CD1c-positive myeloid dendritic cell (primary cell): ENCODE measurements at regions not wholly inside any gene's neighbourhood (a gene's known extent, or its start where the extent isn't known, plus 50 kb on each side); places are given as distances from the start of the nearest gene placed in this dataset.
"Not testable (repeated sequence)": the region's sequence is repeated elsewhere in the genome, so short reads cannot be mapped to it uniquely, and the experiment has no call there.

Experiments used
- DNase-seq: peaks from one replicate; pipeline ENCODE4 v3.0.0-alpha.2; 2016; ENCODE audit errors: extremely low spot score

- DNase-seq, result no peak
These were observed 149.3 kb downstream of the TGFB2 start for GRCh38 chr1:218494449-218494852.

GRCh38 chr1:218495931-218496330 lies 150.8 kb downstream of the TGFB2 start:
- DNase-seq, result no peak

- DNase-seq, result no peak
These were observed 151.4 kb downstream of the TGFB2 start for GRCh38 chr1:218496561-218496960.

GRCh38 chr1:218498056-218498938 lies 153.2 kb downstream of the TGFB2 start:
- no peak for DNase-seq

GRCh38 chr1:218499011-218499691 lies 154.0 kb downstream of the TGFB2 start:
- DNase-seq, result peak; percentile 56

GRCh38 chr1:218499911-218500310 lies 154.8 kb downstream of the TGFB2 start:
- DNase-seq, result no peak

- DNase-seq, result no peak
These were observed 156.0 kb downstream of the TGFB2 start for GRCh38 chr1:218501161-218501560.

- DNase-seq, result no peak
These were observed 157.2 kb downstream of the TGFB2 start for GRCh38 chr1:218502383-218502782.

GRCh38 chr1:218503102-218503501 lies 158.0 kb downstream of the TGFB2 start:
- DNase-seq, result no peak

- DNase-seq, result no peak
These were observed 162.3 kb downstream of the TGFB2 start for GRCh38 chr1:218507355-218508002.

- no peak for DNase-seq
These were observed 165.1 kb downstream of the TGFB2 start for GRCh38 chr1:218510153-218510772.

GRCh38 chr1:218513328-218513727 lies 168.2 kb downstream of the TGFB2 start:
- no peak for DNase-seq

GRCh38 chr1:218514689-218515088 lies 169.6 kb downstream of the TGFB2 start:
- DNase-seq, result no peak

GRCh38 chr1:218516526-218516925 lies 171.4 kb downstream of the TGFB2 start:
- no peak for DNase-seq

- no peak for DNase-seq
These were observed 172.3 kb downstream of the TGFB2 start for GRCh38 chr1:218517459-218517858.

GRCh38 chr1:218518216-218518740 lies 173.1 kb downstream of the TGFB2 start:
- no peak for DNase-seq

- not testable (repeated sequence) for DNase-seq
These were observed 175.5 kb downstream of the TGFB2 start for GRCh38 chr1:218520646-218521045.

- peak; percentile 72 for DNase-seq
These were observed 176.5 kb downstream of the TGFB2 start for GRCh38 chr1:218521414-218522169.

- DNase-seq, result no peak
These were observed 179.4 kb downstream of the TGFB2 start for GRCh38 chr1:218524526-218524925.

- DNase-seq, result peak; percentile 48
These were observed 179.9 kb downstream of the TGFB2 start for GRCh38 chr1:218525031-218525430.
